Esophagus muscularis mucosa (tissue), 4 donors: ENCODE measurements at regions not wholly inside any gene's neighbourhood (a gene's known extent, or its start where the extent isn't known, plus 50 kb on each side); places are given as distances from the start of the nearest gene placed in this dataset.
"Not testable (repeated sequence)": the region's sequence is repeated elsewhere in the genome, so short reads cannot be mapped to it uniquely, and the experiment has no call there.

Experiments
- DNase-seq: peaks from one replicate; pipeline ENCODE4 v3.0.0-alpha.2; 2017; ENCODE audit errors: extremely low spot score
- H3K27ac ChIP-seq, 4 donors: fragments of 200-600 bp; sonication (generic); replicated peaks in 1 of 4; 1 replicate in 3 of 4; 2 replicates in 1 of 4; pipeline ENCODE4 v1.5.1; 2016 to 2019; ENCODE audit warnings: mild to moderate bottlenecking in 1 of 4
- H3K27me3 ChIP-seq, 4 donors: fragments of 200-600 bp; sonication (generic); one replicate each; pipeline versions ENCODE4 v1.5.1 to v1.6.0; 2016 to 2019
- H3K36me3 ChIP-seq, 4 donors: fragments of 200-600 bp; sonication (generic); one replicate each; pipeline ENCODE4 v1.5.1; 2016 to 2019
- H3K4me1 ChIP-seq, 4 donors: fragments of 200-600 bp; sonication (generic); one replicate each; pipeline ENCODE4 v1.5.1; 2016 to 2019
- H3K4me3 ChIP-seq, 4 donors: fragments of 200-600 bp; sonication (generic); 1 replicate in 2 of 4; 2 replicates in 2 of 4; pipeline ENCODE4 v1.5.1; 2016 to 2019; ENCODE audit warnings: mild to moderate bottlenecking in 4 of 4, moderate library complexity in 1 of 4
- H3K9me3 ChIP-seq, 4 donors: fragments of 200-600 bp; sonication (generic); 1 replicate in 3 of 4; 2 replicates in 1 of 4; pipeline ENCODE4 v1.5.1; 2016 to 2019
- EP300 ChIP-seq: sonication (generic); formaldehyde crosslinking; IDR thresholded peaks from one replicate; pipeline ENCODE4 v1.6.1; 2017; ENCODE audit warnings: antibody characterized with exemption
- POLR2A ChIP-seq: fragments of 450-650 bp; IDR thresholded peaks from one replicate; pipeline ENCODE4 v1.6.1; 2017; ENCODE audit warnings: antibody characterized with exemption, moderate library complexity, mild to moderate bottlenecking, low read depth
- POLR2AphosphoS5 ChIP-seq, 2 donors: sonication (generic); formaldehyde crosslinking; IDR thresholded peaks; one replicate each; pipeline ENCODE4 v1.6.1; 2017; ENCODE audit warnings: antibody characterized with exemption in 2 of 2
- WGBS: methylation state at CpG from one replicate; pipeline ENCODE4 v1.1.5; 2018; 5-methylcytosine and 5-hydroxymethylcytosine counted together
- intact Hi-C: fragments of 100-400 bp; cut with DNase I; formaldehyde crosslinking; loops from one replicate; pipeline ENCODE4 v1.15.1; 2023
- TF ChIP-seq, protein P1 (sequence below), 3 experiments: fragments of 200-600 bp in 2 of 3; fragments of 450-650 bp in 1 of 3; sonication (generic) in 2 of 3; IDR thresholded peaks; one replicate each; pipeline ENCODE4 v1.5.1; 2017 to 2019; ENCODE audit warnings: antibody characterized with exemption in 3 of 3, mild to moderate bottlenecking in 2 of 3, moderate library complexity in 1 of 3

DNA sequence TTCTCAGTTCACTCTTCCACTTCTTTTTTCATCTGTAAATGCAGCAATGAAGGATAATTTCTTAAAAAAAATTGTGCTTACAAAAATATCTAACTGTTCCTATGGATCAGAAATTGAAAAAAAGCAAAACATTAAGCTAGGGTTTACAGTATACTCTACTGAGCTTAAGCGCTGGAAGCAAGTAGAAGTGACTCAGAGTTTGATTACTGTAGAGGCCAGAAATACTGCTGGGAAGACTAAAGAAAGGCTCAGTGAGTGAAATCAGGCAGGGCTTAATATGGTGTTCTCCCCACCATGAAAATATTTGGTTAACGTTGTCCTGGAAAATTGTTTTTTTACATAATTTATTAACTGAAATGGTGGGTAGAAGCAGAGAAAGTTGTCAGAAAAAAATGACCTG, 1061.8 kb upstream of the GRIA3 start:
- no peaks in the 10 kb centered on the region for H3K27me3 ChIP-seq
- H3K9me3 ChIP-seq = no peaks in the 10 kb centered on the region
- no peak for DNase-seq
- intact Hi-C loops = no loop called here
- TF ChIP-seq, protein P1, sequence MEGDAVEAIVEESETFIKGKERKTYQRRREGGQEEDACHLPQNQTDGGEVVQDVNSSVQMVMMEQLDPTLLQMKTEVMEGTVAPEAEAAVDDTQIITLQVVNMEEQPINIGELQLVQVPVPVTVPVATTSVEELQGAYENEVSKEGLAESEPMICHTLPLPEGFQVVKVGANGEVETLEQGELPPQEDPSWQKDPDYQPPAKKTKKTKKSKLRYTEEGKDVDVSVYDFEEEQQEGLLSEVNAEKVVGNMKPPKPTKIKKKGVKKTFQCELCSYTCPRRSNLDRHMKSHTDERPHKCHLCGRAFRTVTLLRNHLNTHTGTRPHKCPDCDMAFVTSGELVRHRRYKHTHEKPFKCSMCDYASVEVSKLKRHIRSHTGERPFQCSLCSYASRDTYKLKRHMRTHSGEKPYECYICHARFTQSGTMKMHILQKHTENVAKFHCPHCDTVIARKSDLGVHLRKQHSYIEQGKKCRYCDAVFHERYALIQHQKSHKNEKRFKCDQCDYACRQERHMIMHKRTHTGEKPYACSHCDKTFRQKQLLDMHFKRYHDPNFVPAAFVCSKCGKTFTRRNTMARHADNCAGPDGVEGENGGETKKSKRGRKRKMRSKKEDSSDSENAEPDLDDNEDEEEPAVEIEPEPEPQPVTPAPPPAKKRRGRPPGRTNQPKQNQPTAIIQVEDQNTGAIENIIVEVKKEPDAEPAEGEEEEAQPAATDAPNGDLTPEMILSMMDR (IDR thresholded peaks at IDR 0.05) = no peak
- TF ChIP-seq EP300 (no peak), POLR2AphosphoS5 (IDR thresholded peaks at IDR 0.05) (no peak), POLR2A (no peak)
- no peak overlapping the region for H3K4me3 ChIP-seq
- no peak overlapping the region for H3K27ac ChIP-seq
- no peaks in the 10 kb centered on the region for H3K36me3 ChIP-seq
- 76% methylated on average over 2 of the region's 2 CpGs for WGBS
- no peaks in the 10 kb centered on the region for H3K4me1 ChIP-seq

DNA sequence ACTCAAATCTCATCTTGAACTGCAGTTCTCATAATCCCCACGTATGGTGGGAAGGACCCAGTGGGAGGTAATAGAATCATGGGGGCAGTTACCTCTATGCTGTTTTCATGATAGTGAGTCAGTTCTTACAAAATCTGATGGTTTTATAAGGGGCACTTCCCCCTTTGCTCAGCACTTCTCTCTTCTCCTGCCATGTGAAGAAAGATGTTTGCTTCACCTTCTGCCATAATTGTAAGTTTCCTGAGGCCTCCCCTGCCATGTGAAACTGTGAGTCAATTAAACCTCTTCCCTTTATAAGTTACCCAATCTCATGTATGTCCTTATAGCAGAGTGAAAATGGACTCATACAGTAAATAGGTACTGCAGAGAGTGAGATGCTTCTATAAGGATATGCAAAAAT, 1050.6 kb upstream of the GRIA3 start:
- TF ChIP-seq, protein P1 (IDR thresholded peaks at IDR 0.05) = no peak
- TF ChIP-seq POLR2A (no peak), POLR2AphosphoS5 (IDR thresholded peaks at IDR 0.05) (no peak), EP300 (no peak)
- peaks cover 0 to 2% (median 0%) of the 10 kb centered on the region in 4 donors for H3K9me3 ChIP-seq
- H3K4me3 ChIP-seq = no peak overlapping the region
- H3K27ac ChIP-seq = no peak overlapping the region
- H3K36me3 ChIP-seq = no peaks in the 10 kb centered on the region
- intact Hi-C loops = no loop called here
- no peaks in the 10 kb centered on the region for H3K27me3 ChIP-seq
- 65% methylated on average over 1 of the region's 1 CpG for WGBS
- no peaks in the 10 kb centered on the region for H3K4me1 ChIP-seq
- DNase-seq = no peak

DNA sequence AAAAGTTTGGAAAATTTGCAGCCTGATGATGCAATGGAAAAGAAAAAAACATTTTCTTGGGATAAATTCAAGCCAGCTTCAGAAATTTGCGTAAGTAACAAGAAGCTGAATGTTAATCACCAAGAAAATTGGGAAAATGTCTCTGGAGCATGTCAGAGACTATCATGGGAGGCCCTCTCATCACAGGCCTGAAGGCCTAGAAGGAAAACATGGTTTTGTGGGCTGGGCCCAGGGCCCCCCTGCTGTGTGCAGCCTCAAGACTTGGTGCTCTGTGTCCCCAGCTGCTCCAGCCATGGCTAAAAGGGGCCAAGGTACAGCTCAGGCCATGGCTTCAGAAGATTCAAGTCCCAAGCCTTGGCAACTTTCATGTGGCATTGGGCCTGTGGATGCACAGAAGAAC, 1049.8 kb upstream of the GRIA3 start:
- no peaks in the 10 kb centered on the region for H3K36me3 ChIP-seq

DNA sequence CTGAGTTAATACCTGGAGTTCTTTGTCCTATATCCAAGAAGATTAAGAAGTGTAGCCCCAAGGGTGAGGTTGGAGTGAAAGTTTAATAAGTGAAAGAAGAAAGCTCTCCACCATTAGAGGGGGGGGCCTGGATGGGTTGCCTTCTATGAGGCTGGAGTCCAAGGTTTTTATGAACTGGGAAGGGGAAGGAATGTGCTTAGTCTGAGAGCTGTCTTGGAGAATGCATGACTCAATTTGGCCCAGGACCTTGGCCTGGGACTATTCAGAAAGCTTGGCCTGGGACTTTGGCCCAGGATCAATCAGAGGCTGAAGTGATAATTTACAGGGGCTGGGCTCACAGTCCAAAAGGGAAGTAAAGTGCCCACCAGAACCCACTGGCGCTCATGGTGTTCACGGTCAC, 1049.0 kb upstream of the GRIA3 start:
- TF ChIP-seq EP300 (no peak), POLR2AphosphoS5 (IDR thresholded peaks at IDR 0.05) (no peak), POLR2A (no peak)
- TF ChIP-seq, protein P1 (IDR thresholded peaks at IDR 0.05) = no peak
- intact Hi-C loops = no loop called here
- WGBS = 79% methylated on average over 2 of the region's 2 CpGs
- Histone ChIP-seq H3K27ac (no peak overlapping the region), H3K4me1 (no peaks in the 10 kb centered on the region), H3K36me3 (no peaks in the 10 kb centered on the region), H3K4me3 (no peak overlapping the region), H3K27me3 (no peaks in the 10 kb centered on the region), H3K9me3 (no peaks in the 10 kb centered on the region)
- DNase-seq = no peak

More for the DNA sequence above, 1049.8 kb upstream of the GRIA3 start:
- 54% methylated on average over 1 of the region's 1 CpG for WGBS
- TF ChIP-seq, protein P1 (IDR thresholded peaks at IDR 0.05) = no peak
- no peak for TF ChIP-seq POLR2A
- intact Hi-C loops = no loop called here
- DNase-seq = no peak
- Histone ChIP-seq H3K27ac (no peak overlapping the region), H3K4me1 (no peaks in the 10 kb centered on the region), H3K9me3 (no peaks in the 10 kb centered on the region), H3K27me3 (no peaks in the 10 kb centered on the region), H3K4me3 (no peak overlapping the region)

DNA sequence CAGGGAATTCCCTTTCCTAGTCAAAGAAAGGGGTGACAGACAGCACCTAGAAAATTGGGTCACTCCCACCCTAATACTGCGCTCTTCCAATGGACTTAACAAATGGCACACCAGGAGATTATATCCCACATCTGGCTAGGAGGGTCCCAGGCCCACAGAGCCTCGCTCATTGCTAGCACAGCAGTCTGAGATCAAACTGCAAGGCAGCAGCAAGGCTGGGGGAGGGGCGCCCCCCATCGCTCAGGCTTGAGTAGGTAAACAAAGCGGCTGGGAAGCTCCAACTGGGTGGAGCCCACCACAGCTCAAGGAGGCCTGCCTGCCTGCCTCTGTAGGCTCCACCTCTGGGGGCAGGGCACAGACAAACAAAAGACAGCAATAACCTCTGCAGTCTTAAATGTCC, 1043.9 kb upstream of the GRIA3 start:
- H3K36me3 ChIP-seq, DNase-seq, H3K4me1 ChIP-seq, H3K27ac ChIP-seq, H3K9me3 ChIP-seq, intact Hi-C loops, H3K27me3 ChIP-seq, H3K4me3 ChIP-seq: not testable (repeated sequence)
- 84% methylated on average over 5 of the region's 5 CpGs for WGBS
